ENCODE measurements at regions not wholly inside any gene's neighbourhood (a gene's known extent, or its start where the extent isn't known, plus 50 kb on each side); places are given as distances from the start of the nearest gene placed in this dataset.

DNA sequence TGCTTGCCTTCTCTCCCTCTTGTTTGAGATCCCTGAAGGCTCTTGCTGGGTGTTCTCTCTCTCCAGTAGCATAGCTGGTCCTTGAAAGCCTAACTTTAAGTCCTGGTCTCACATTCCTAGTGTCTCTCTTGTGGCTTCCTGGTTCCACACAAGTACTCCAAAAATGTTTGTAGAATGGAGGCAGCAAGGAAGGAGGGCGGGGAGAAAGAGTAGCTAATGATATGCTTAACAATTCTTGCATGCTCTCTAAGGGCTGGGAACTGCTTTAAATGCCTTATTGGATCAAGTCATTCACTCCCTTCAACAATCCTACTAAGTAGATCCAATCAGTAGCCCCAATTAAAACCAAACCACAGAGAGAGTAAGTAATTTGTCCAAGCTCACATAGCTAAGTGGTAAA, 357.3 kb downstream of the KLF5 start:
- H3K27me3 ChIP-seq (ENCODE audit: control insufficient read depth, insufficient read depth, low read length) = no peaks in the 10 kb centered on the region
- H3K4me2 ChIP-seq (ENCODE audit: low read length) = no peak overlapping the region
- H3K9me3 ChIP-seq (replicated peaks; ENCODE audit: low read length) = no peaks in the 10 kb centered on the region
- H3K4me3 ChIP-seq (ENCODE audit: low read length) = no peak overlapping the region
- no peaks in the 10 kb centered on the region for H3K36me3 ChIP-seq (ENCODE audit: insufficient read depth, low read length)
- H3K4me1 ChIP-seq (ENCODE audit: control insufficient read depth, insufficient read depth, low read length) = peaks cover 14% of the 10 kb centered on the region
- H3K9ac ChIP-seq (ENCODE audit: low read depth, low read length) = no peak overlapping the region

DNA sequence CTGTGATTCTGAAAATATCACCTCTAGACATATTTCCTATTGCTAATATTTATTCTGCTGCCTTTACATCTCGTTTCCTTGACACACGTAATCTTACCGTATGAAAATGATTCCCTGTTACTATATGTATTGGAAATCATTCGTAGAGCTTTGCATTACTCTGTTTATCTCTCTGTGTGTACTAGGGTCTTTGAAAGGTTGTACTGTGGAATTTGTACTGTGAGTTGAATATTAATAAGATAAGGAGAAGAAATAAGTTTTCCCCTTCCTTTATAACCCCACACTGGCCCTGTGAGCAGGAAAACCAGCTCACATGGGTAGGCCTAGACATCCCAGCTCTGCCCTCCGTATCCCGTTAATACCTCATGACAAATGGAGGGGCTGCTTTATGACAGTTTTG, 354.9 kb downstream of the KLF5 start:
- Histone ChIP-seq H3K4me2 (ENCODE audit: low read length) (no peak overlapping the region), H3K9ac (ENCODE audit: low read depth, low read length) (no peak overlapping the region), H3K4me3 (ENCODE audit: low read length) (no peak overlapping the region), H3K27me3 (ENCODE audit: control insufficient read depth, insufficient read depth, low read length) (no peaks in the 10 kb centered on the region), H3K4me1 (ENCODE audit: control insufficient read depth, insufficient read depth, low read length) (no peaks in the 10 kb centered on the region), H3K9me3 (replicated peaks; ENCODE audit: low read length) (no peaks in the 10 kb centered on the region), H3K36me3 (ENCODE audit: insufficient read depth, low read length) (no peaks in the 10 kb centered on the region)

DNA sequence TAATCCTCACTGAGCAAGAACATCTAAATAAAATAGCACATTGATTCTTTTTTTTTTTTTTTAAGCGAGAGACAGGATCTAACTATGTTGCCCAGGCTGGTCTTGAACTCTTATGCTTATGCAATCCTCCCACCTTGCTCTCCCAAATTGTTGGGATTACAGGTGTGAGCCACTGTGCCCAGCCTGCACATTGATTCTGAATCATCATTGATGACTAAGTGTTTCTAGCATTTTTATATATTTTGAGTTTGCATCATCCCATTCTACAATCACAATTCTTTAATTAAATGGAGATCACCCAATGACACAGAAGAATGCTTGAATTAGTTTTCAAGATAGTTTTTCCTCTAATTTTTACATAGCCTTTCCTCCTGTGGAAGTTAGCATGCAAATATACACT, 354.1 kb downstream of the KLF5 start:
- Histone ChIP-seq H3K36me3 (ENCODE audit: insufficient read depth, low read length) (no peaks in the 10 kb centered on the region), H3K9me3 (replicated peaks; ENCODE audit: low read length) (no peaks in the 10 kb centered on the region), H3K9ac (ENCODE audit: low read depth, low read length) (no peak overlapping the region), H3K4me3 (ENCODE audit: low read length) (no peak overlapping the region), H3K27me3 (ENCODE audit: control insufficient read depth, insufficient read depth, low read length) (no peaks in the 10 kb centered on the region), H3K4me1 (ENCODE audit: control insufficient read depth, insufficient read depth, low read length) (no peaks in the 10 kb centered on the region), H3K4me2 (ENCODE audit: low read length) (no peak overlapping the region)

DNA sequence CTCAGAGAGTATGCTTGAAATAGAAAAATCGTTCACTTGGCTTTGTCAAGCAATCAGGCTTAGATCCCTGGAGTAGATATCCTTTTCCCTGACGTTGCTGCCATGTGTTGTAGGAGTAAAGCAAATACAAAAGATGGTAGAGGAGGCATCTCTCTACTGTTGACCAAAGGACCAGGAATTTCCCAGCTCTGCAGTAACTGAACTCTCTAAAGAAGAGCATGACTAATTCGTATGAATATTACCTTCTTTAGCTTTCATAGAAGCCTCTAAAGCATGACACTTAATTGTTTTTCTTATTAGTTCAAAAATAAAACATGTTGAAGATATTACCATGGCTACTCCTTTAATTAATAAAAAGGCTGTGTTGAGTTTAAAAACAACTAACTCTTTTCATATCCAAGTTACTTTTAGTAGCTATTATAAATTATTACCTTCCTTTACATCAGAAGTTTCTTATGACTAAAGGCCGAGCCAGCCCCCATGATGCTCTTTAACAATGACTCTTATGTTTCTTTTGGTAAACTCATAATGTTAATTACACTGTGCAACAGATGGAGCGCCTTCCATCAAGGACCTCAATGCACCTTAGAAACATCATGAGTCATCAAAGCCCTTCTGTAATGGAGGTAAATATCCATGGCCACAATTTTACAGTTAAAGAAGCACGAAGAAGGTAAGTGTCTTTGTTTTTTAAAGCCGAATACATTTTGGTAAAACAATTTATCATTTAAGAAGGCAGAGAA, 352.4 kb downstream of the KLF5 start:
- Histone ChIP-seq H3K36me3 (ENCODE audit: insufficient read depth, low read length) (no peaks in the 10 kb centered on the region), H3K4me1 (ENCODE audit: control insufficient read depth, insufficient read depth, low read length) (no peaks in the 10 kb centered on the region), H3K27me3 (ENCODE audit: control insufficient read depth, insufficient read depth, low read length) (no peaks in the 10 kb centered on the region), H3K4me2 (ENCODE audit: low read length) (no peak overlapping the region), H3K9me3 (replicated peaks; ENCODE audit: low read length) (no peaks in the 10 kb centered on the region), H3K9ac (ENCODE audit: low read depth, low read length) (no peak overlapping the region), H3K4me3 (ENCODE audit: low read length) (no peak overlapping the region)

DNA sequence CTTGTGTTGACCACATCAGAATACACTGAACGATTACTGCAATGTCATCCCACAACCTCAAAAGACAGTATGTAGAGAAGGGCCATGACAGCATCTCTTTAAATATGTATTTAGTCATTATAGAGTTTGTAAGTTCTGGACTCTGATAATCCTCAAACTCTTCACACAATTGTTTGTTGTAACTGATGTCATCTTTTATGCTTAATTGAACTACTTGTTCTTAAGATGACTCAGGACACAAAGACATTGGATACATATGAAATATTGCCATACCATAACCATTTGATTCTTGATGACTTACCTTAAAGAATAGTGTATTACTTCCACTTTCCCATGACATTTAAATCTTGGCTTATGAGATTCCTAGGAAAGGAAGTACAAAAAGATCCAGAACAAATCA, 347.6 kb downstream of the KLF5 start:
- no peaks in the 10 kb centered on the region for H3K36me3 ChIP-seq (ENCODE audit: insufficient read depth, low read length)
- no peaks in the 10 kb centered on the region for H3K27me3 ChIP-seq (ENCODE audit: control insufficient read depth, insufficient read depth, low read length)
- H3K9ac ChIP-seq (ENCODE audit: low read depth, low read length) = no peak overlapping the region
- no peak overlapping the region for H3K4me3 ChIP-seq (ENCODE audit: low read length)
- no peaks in the 10 kb centered on the region for H3K9me3 ChIP-seq (replicated peaks; ENCODE audit: low read length)
- no peak overlapping the region for H3K4me2 ChIP-seq (ENCODE audit: low read length)
- peaks cover 6% of the 10 kb centered on the region for H3K4me1 ChIP-seq (ENCODE audit: control insufficient read depth, insufficient read depth, low read length)

DNA sequence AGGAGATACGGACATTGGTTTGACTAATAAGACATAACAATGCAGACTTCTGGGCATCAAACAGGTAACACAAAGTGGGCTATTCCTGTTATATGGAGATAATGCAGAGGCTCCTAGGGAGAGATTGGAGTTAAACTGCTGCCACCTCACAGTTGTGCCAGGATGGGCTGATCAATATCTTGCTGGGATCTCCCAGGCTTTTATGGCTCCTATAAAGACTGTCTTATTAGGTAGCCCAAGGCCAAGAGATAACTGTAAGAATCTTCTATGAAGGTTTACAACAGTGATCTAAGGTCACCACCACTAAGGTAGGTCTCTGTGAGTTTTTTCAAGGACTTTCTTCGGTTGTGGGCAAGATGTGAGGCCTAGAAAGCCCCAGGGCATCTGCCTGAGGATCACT, 345.8 kb downstream of the KLF5 start:
- peaks cover 6% of the 10 kb centered on the region for H3K4me1 ChIP-seq (ENCODE audit: control insufficient read depth, insufficient read depth, low read length)

DNA sequence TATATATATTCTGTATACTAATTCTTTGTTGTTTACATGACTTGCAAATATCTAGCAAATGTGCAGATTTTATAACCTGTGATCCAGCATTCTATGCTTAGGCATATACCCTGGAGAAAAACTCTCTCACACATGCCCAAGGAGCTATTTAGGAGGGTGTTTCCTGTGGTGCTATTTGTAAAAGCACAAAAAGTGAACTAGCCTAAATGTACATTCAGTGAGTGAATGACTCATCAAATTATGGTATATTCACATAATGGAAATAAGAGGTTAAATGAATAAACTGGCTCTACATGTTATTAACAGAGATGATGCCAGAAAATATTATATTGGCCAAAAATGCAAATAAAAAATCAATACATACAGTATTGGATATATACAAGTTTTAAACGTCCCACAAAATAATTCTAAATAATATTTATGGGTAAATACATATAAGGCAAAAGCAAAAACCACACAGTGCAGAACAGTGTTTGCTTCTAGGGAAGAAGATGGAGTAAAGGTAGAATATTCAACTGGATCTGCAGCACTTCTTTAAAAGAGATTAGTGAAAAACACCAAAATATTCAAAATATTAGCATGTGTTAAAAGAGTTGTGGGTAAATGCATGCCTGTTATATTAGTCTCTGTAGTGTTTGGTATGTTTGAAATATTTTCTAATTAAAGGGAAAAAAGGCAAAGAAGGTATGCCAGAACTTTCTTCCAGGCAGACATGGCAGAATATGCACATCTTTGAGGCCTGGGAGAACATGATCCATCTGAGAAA, 344.7 kb downstream of the KLF5 start:
- no peaks in the 10 kb centered on the region for H3K27me3 ChIP-seq (ENCODE audit: control insufficient read depth, insufficient read depth, low read length)
- H3K9ac ChIP-seq (ENCODE audit: low read depth, low read length) = no peak overlapping the region
- no peak overlapping the region for H3K4me3 ChIP-seq (ENCODE audit: low read length)
- no peak overlapping the region for H3K4me2 ChIP-seq (ENCODE audit: low read length)
- no peaks in the 10 kb centered on the region for H3K9me3 ChIP-seq (replicated peaks; ENCODE audit: low read length)
- H3K4me1 ChIP-seq (ENCODE audit: control insufficient read depth, insufficient read depth, low read length) = peaks cover 6% of the 10 kb centered on the region
- no peaks in the 10 kb centered on the region for H3K36me3 ChIP-seq (ENCODE audit: insufficient read depth, low read length)

More for the DNA sequence above, 345.8 kb downstream of the KLF5 start:
- no peaks in the 10 kb centered on the region for H3K36me3 ChIP-seq (ENCODE audit: insufficient read depth, low read length)
- H3K9me3 ChIP-seq (replicated peaks; ENCODE audit: low read length) = no peaks in the 10 kb centered on the region
- no peak overlapping the region for H3K4me3 ChIP-seq (ENCODE audit: low read length)
- no peaks in the 10 kb centered on the region for H3K27me3 ChIP-seq (ENCODE audit: control insufficient read depth, insufficient read depth, low read length)
- H3K4me2 ChIP-seq (ENCODE audit: low read length) = no peak overlapping the region
- H3K9ac ChIP-seq (ENCODE audit: low read depth, low read length) = no peak overlapping the region

DNA sequence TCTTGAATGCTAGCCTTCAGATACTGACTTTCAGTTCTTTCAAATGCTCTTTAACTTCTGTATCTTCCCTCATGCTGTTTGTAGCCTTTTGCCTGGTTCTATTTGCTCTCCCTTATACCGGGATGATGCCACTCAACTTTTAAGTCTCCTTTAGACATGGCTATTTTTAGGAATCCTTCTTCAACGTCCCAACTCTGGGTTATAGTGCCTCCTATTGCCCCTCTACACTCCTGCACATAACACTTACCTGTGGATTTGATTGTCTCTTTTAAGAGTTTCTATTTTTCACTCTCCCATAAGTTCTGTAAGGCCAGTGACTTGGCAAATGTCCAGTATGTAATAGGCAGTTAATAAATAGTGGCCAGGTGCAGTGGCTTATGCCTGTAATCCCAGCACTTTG, 343.0 kb downstream of the KLF5 start:
- no peak overlapping the region for H3K4me2 ChIP-seq (ENCODE audit: low read length)
- no peaks in the 10 kb centered on the region for H3K9me3 ChIP-seq (replicated peaks; ENCODE audit: low read length)
- no peak overlapping the region for H3K4me3 ChIP-seq (ENCODE audit: low read length)
- H3K9ac ChIP-seq (ENCODE audit: low read depth, low read length) = no peak overlapping the region
- H3K27me3 ChIP-seq (ENCODE audit: control insufficient read depth, insufficient read depth, low read length) = no peaks in the 10 kb centered on the region
- peaks cover 6% of the 10 kb centered on the region for H3K4me1 ChIP-seq (ENCODE audit: control insufficient read depth, insufficient read depth, low read length)
- no peaks in the 10 kb centered on the region for H3K36me3 ChIP-seq (ENCODE audit: insufficient read depth, low read length)

DNA sequence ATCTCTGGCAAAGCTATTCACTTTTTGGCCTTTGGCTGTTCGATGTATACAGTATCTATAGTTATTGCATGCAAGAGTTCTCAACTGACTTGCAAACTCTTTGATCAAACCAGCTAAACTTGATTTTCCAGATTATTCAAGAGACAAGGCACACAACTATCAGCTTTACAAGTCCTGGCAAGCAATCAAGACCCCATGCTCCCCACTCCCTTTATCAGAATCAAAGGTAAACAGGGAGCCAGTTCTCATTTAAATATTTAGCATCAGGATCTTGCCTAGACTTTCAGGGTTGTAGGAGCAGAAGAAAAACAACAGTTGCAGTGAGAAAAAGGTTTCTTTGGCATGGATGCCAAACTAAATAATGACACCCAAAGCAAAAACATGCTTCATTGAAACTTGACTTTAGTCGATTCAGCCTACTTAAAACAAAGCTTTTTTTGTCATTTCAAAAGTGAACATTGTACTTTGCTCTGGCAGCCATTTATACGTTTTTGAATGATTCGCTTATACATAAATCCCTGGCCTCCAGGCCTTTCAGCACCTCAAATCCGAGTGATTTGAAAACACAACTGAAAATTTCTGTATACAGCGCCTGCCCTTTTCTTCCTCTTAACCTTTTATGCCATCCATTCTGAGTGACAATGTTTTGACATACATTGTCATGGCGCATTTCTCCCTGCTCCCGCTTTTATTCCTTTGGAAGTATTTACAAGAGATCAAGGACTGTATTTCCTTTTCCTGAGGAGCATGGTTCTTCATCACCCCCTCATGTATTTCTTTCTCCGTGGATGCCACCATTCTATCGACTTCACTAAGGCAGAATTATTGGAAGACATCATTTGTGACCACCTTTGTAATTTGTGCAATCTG, 340.8 kb downstream of the KLF5 start:
- no peak overlapping the region for H3K4me3 ChIP-seq (ENCODE audit: low read length)
- H3K4me2 ChIP-seq (ENCODE audit: low read length) = no peak overlapping the region
- no peak overlapping the region for H3K9ac ChIP-seq (ENCODE audit: low read depth, low read length)

DNA sequence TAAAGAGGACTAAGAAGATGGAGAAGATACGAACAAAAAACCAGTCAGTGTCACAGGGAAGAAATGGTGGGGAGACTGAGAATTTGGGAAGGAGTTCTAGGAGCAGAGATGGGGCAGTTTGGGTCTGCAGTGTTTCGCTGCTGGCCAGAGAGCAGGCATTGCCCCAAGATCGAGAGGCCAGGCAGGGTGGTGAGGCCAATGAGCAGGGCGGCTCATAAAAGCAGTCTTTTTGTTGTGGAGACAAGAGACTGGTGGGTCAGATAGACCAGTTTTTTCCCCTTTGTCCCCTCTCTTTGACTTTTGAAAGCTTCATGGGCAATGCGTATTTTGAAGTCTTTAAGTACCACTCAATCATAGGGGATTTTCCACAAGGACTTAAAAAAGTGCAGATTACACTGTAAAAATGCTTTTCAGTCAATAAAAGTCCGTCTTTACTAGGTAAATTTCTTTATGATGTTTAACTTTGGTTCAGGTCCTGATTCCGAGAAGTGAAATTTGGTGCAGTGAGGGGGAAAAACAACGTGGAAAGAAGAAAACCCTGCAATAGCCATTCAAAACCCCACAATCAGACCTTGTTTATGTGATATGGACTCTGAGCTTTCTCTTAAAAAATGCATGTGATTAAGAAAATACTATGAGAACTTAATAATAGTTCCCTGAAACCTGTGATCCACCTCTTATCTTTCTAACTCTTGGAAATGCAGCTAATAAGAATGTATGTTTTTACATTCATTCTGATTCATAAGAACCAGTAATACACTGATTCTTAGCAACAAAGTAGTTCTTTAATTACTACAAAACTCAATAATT, 338.9 kb downstream of the KLF5 start:
- Histone ChIP-seq H3K27me3 (ENCODE audit: control insufficient read depth, insufficient read depth, low read length) (no peaks in the 10 kb centered on the region), H3K36me3 (ENCODE audit: insufficient read depth, low read length) (no peaks in the 10 kb centered on the region), H3K9ac (ENCODE audit: low read depth, low read length) (no peak overlapping the region)

More for the DNA sequence above, 340.8 kb downstream of the KLF5 start:
- Histone ChIP-seq H3K4me1 (ENCODE audit: control insufficient read depth, insufficient read depth, low read length) (peaks cover 6% of the 10 kb centered on the region), H3K27me3 (ENCODE audit: control insufficient read depth, insufficient read depth, low read length) (no peaks in the 10 kb centered on the region), H3K36me3 (ENCODE audit: insufficient read depth, low read length) (no peaks in the 10 kb centered on the region), H3K9me3 (replicated peaks; ENCODE audit: low read length) (no peaks in the 10 kb centered on the region)

DNA sequence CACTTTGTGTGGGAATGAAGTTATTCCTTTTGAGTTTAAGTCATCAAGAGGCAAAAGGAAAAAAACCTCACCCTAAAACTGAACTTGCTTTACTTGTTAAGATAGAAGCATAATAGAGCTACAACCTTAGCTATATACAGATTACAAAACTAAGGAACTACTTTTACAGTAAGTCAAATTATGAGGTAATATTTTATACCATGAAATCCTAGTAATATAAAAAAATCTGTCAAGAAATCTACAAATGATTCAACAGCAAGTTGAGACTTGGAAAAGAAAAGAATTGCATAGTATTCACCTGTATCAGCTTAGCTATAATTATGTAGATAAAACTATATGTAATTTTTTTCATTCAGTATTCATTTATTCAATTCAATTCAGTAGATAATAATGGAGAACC, 335.3 kb downstream of the KLF5 start:
- Histone ChIP-seq H3K9ac (ENCODE audit: low read depth, low read length) (no peak overlapping the region), H3K9me3 (replicated peaks; ENCODE audit: low read length) (no peaks in the 10 kb centered on the region), H3K4me1 (ENCODE audit: control insufficient read depth, insufficient read depth, low read length) (no peaks in the 10 kb centered on the region), H3K27me3 (ENCODE audit: control insufficient read depth, insufficient read depth, low read length) (no peaks in the 10 kb centered on the region), H3K36me3 (ENCODE audit: insufficient read depth, low read length) (no peaks in the 10 kb centered on the region), H3K4me3 (ENCODE audit: low read length) (no peak overlapping the region), H3K4me2 (ENCODE audit: low read length) (no peak overlapping the region)

More for the DNA sequence above, 338.9 kb downstream of the KLF5 start:
- H3K4me1 ChIP-seq (ENCODE audit: control insufficient read depth, insufficient read depth, low read length) = no peaks in the 10 kb centered on the region
- H3K9me3 ChIP-seq (replicated peaks; ENCODE audit: low read length) = no peaks in the 10 kb centered on the region
- H3K4me2 ChIP-seq (ENCODE audit: low read length) = no peak overlapping the region
- H3K4me3 ChIP-seq (ENCODE audit: low read length) = no peak overlapping the region

Measured in skeletal muscle satellite cell (primary cell).